ELR (cell line): ENCODE measurements at regions not wholly inside any gene's neighbourhood (a gene's known extent, or its start where the extent isn't known, plus 50 kb on each side); places are given as distances from the start of the nearest gene placed in this dataset.
A peak's percentile ranks its signal among the peaks of the same experiment; 100 is the strongest.
"Not testable (repeated sequence)": the region's sequence is repeated elsewhere in the genome, so short reads cannot be mapped to it uniquely, and the experiment has no call there.

Experiments
- DNase-seq: peaks from one replicate; pipeline ENCODE4 v3.0.0-alpha.2; 2015; ENCODE audit warnings: low read depth

- DNase-seq, result no peak
Measured at GRCh38 chr1:31510853-31511789, 65.2 kb upstream of the TINAGL1 start.

GRCh38 chr1:31511848-31512615 is 64.3 kb upstream of the TINAGL1 start:
- no peak for DNase-seq

- DNase-seq, result no peak
Measured at GRCh38 chr1:31514117-31514516, 62.2 kb upstream of the TINAGL1 start.

- no peak for DNase-seq
Measured at GRCh38 chr1:31515056-31515775, 61.1 kb upstream of the TINAGL1 start.

GRCh38 chr1:31515936-31516335 is 60.4 kb upstream of the TINAGL1 start:
- no peak for DNase-seq

- DNase-seq, result no peak
Measured at GRCh38 chr1:31517301-31517700, 59.0 kb upstream of the TINAGL1 start.

- DNase-seq, result not testable (repeated sequence)
Measured at GRCh38 chr1:31517986-31518385, 58.3 kb upstream of the TINAGL1 start.

GRCh38 chr1:31521761-31522555 is 54.4 kb upstream of the TINAGL1 start:
- DNase-seq, result no peak

- DNase-seq, result no peak
Measured at GRCh38 chr1:31522556-31522845, 53.8 kb upstream of the TINAGL1 start.

- DNase-seq, result peak; percentile 22
Measured at GRCh38 chr1:31523012-31523411, 53.3 kb upstream of the TINAGL1 start.

GRCh38 chr1:31523769-31524168 is 52.5 kb upstream of the TINAGL1 start:
- peak; percentile 35 for DNase-seq

GRCh38 chr1:31524186-31524901 is 52.0 kb upstream of the TINAGL1 start:
- DNase-seq, result no peak
